Dermis blood vessel endothelial cell (primary cell): ENCODE measurements at regions not wholly inside any gene's neighbourhood (a gene's known extent, or its start where the extent isn't known, plus 50 kb on each side); places are given as distances from the start of the nearest gene placed in this dataset.
"Not testable (repeated sequence)": the region's sequence is repeated elsewhere in the genome, so short reads cannot be mapped to it uniquely, and the experiment has no call there.

Experiments
- DNase-seq: peaks from one replicate; pipeline ENCODE4 v3.0.0; 2010

DNA sequence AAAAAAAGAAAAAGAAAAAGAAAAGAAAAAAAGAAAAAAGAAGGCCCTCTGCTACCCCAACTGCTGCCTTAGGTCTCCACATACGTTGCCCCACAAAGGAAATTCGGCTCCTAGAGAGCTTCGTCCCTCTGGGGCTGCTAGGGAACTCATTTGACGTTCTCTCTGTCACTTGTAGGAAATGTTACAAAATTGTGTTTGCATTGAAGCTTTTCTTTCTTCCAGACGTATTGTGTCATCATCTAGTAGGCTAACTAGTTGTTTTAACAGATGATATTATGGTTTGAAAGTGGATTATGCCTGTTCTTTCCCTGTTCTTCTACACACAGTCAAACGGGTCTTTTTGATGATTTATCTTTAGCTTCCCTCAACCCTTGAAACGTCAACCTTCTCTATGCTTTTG lies 125.3 kb downstream of the BDH1 start:
- DNase-seq = no peak

DNA sequence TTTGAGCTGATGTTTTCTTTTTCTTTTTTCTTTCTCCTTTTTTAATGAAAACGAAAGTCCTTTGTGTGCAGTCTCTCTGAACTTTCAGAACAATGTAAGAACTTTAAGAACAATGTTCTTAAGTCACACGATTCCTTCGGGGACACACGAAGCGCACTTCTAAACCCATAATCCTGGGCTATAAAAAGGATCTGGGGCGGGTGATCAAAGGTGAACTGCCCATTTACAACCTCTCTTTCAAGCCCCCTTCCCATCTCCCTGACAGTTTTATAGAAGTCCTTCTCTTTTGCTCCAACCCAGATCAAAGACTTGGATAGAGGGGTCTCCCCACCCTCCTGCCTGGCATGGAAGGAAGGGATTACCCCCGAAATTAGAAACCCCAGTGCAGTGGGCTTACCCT lies 126.8 kb downstream of the BDH1 start:
- no peak for DNase-seq

DNA sequence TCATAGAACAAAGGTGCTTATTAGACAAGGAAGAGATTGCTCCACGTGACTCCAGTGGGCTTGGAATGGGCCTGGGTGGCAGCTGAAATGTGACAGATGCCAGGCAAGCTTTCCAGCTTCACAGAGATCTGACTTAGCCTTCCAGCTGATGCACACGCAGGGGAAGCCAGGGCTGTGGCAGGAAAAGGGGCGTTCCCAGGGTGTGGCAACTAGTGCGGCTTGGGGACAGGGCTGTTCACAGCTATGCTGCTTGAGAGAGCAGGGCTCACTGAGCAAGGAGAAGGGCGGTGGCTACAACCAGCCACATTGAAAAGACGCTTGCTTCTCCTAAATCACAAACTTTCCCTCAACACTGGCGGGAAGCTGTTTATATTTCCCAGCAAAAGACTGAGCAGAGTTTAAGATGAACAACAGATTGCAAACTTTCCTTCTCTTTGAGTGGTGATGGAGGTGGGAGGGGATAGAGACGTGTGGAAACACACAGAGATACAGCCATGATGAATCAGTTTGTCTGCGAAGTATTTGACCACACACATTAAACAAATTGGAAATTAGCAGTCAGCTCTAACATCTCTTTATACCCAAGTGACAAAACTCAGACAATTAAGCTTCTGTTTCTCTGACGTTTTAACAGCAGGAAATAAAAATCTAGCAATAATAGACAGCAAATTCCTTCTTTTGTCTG lies 127.5 kb downstream of the BDH1 start:
- DNase-seq = peak; percentile 31

DNA sequence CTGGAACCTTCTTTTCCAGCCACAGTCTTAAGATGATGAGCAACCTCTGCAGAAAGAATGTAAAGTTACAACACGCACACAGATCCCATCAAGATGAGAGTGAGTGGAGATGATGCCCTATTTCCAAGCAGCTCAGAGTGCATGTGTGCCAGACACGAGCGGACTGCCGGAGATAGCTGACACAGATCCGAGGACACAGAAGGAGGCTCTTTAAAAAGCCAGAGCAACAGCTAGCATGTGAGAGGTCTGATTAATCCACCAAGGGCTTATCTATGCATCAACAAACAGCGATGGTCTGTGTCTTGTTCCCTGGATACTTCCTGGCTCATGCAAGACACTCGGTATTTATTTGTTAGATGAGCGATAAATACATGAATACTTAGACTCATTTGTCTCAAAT lies 128.6 kb upstream of the DLG1 start:
- DNase-seq = no peak

DNA sequence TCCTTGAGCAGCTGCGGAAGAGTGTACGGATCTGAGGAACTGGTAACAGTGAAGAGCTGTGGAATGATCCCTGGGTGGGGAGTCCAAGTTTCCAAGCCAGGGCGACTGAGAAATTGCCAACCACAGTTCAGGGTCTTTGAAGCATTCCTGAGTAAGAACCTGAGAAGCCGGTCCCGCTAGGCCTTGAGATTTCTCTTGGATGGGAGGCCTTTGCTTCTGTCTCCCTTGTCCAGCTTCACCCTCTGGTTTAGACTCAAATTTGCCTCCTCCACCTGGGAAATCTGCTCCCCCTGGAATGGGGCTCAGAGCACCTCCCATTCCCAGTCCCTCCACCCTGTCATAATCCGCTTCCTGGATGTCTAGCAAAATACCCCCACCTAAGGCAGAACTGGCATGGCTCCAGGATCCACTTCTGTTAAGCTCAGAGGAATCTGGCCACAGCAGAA lies 127.7 kb upstream of the DLG1 start:
- DNase-seq = peak; percentile 12

DNA sequence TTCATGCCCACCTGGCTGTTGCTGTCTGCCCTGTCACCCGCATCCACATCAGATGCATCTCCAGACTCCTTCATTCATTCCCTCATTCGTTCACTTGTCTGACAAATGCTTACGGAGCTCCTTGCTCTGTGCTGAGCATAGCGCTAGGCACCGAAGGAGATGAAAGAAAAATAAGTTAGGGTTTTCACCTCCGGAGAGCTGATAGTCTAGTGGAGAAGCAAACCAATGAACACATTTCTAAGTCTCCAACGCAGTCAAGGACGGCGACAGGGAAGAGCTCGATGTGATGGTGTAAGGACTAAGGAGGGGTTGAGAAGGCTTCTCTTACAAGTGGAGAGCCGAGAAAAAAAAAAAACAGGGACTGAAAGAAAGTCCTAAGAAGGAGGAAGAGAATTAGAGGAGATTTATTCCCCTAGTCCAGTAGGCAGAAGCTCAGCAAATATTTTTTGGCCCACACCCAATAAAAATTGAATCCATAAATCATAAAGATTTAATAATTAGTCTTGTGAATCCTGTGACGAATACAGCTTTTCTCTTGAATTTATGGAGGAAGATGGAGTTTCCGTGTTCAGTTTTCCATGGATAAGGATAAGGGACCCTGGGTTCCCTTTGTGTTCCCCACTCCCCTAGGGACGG lies 127.2 kb upstream of the DLG1 start:
- DNase-seq = no peak

DNA sequence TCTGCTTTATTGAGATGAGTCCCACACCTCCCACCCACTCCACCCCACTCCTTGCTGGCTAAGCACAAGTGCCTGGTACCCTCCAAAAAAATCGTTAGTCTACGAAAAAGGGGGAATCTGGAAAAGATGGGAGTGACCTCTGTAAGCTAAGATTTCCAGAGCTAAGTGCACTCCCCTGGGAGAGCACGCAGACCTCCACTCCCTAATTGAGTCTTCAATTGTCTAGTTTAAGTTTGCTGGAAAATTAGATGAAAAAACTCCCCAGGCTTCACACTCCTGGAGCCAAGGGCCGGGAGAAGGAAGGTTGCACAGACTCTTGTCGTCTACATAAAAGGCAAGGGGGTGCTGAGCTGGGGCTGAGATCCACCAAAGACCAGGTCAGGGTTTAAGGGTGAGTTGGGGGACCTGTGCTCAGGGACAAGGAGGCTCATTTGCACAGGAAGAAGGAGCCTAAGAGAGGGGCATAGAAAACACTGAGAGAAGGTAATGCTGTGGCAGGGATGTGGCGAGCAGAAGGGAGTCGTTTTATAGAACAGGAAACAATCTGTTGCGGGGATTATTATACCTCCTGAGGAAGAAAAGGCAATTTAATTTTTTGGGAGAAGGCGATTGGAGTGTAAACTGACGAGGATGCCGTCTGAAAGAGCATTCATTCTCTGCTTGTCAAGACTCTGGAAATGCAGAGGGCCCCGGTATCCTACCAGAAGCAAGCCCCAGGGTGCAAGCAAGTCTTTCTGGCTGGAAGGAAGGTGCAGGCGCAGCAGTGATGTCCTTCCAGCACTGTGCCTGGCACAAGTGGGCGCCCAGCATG lies 126.5 kb upstream of the DLG1 start:
- no peak for DNase-seq

DNA sequence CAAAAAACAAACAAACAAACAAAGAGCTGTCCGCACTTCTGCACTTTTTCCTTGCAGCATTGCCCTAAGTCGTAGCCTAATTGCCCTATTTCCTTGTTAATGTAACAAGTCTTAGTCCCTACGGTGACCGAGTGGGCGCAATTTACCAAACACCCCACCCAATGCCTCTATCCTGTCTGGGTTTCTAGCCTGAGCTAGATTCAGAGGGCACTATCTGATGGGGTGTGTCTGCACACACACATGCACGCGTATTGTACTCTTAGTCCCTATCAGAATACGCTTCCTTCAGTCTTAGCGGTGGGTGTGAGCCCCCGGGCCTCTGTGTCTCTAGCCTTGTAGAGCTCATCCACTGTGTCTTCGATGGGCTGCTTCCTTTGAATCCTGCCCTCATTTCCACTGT lies 125.9 kb upstream of the DLG1 start:
- no peak for DNase-seq

DNA sequence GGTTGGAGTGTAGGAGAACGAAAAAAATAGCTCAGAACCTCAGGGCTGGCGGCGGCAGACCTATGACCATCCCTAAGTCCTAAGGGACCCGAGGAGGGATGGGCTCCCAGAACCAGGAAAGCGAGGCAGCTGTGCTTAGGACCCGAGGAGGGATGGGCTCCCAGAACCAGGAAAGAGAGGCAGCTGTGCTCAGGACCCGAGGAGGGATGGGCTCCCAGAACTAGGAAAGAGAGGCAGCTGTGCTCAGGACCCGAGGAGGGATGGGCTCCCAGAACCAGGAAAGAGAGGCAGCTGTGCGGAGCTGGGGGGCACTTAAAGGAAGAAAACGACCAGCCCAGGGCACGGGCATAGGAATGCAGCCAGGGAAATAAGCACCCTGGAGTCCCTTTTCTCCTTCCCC lies 125.0 kb upstream of the DLG1 start:
- DNase-seq = no peak

DNA sequence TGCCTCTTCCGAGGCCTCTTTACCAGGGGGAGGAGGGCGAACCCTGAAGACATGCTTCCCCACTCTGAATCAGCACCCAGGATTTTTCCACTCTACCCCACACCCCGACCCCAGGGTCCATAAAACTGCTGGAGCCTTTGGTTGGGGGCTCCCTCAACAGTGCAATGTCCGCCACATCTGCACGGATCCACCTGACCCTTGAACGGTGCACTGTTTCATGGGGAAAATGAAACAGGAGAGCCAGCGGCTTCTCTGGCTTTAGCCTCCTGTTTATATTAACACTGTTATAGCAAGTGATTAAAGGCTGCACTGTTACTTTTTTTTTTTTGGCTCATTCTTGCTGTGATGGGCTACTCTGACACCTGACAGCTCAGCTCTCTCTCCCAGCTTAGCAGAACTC lies 124.1 kb upstream of the DLG1 start:
- DNase-seq = no peak

DNA sequence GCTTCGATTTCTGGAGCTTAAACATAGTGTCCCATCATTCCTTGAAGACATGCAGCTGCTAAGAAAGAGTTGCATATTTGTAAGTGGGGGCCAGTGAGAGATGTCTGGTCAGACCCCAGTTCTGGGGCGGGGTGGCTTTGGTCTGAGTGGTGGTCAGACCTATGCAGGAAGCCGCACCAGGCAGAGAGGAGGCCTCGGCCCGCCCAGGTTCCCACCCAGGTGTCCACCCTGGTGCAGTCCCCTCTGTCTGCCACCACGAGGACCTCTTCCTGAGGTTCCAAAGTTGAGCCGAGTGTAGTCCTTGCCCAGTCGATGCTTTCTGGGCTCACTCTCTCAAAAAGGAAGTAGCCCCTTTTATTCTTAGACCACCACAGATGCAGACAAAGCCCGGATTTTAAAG lies 122.6 kb upstream of the DLG1 start:
- DNase-seq = no peak

DNA sequence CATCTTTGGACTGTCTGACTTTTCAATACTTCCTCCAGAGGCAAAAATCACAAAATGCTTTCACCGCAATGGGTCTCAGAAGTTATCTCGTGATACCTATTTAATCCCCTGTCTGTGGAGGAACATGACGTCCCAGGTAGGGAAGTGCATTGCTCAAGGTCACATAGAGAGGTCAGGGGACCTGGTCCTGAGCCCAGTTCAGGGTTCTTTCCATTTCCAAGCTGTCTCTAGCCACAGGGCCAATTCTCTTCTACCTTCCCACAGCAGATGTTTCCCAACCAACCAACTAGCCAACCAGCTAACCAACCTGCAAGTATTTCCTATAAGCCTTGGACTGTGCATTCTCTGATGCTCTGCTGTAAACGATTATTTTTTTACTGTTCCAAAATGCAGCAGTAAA lies 122.2 kb upstream of the DLG1 start:
- no peak for DNase-seq

DNA sequence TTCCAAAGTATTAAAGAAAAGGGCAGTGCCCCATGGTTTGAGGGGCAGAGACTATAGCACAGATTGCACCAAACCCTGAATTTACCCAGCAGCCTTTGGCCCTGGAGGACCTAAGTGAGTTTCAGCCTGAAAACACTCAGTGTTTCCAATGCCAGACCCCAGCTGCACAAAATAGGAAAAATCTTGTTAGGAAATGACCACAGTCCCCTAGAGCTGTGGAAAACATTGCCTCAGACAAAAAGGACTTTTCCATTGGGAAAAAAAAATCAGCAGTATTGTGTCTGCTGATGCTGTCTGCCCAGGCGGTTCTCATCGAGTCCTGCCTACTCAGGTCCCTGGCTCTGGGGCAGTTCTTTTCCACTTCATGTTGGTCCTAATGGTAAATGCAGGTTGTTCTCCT lies 121.7 kb upstream of the DLG1 start:
- peak; percentile 11 for DNase-seq

DNA sequence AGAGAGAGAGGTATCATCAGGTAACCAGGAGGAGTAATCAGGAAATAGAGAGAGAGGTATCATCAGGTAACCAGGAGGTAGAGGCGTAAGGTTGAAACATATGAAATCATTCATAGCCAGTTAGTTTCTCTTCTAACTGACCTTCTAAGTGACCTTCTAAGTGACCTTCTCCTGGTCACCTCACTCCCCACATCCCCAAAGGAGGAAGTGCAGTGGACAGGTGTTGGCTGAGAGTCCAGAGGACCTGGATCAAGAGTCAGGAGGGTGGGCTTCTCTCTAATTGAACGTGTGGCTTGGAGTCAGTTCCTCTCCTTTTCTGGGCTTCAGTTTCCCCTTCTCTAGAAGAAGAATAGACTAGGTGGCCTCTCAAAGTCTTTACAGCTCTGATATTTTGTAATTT lies 121.3 kb upstream of the DLG1 start:
- no peak for DNase-seq

DNA sequence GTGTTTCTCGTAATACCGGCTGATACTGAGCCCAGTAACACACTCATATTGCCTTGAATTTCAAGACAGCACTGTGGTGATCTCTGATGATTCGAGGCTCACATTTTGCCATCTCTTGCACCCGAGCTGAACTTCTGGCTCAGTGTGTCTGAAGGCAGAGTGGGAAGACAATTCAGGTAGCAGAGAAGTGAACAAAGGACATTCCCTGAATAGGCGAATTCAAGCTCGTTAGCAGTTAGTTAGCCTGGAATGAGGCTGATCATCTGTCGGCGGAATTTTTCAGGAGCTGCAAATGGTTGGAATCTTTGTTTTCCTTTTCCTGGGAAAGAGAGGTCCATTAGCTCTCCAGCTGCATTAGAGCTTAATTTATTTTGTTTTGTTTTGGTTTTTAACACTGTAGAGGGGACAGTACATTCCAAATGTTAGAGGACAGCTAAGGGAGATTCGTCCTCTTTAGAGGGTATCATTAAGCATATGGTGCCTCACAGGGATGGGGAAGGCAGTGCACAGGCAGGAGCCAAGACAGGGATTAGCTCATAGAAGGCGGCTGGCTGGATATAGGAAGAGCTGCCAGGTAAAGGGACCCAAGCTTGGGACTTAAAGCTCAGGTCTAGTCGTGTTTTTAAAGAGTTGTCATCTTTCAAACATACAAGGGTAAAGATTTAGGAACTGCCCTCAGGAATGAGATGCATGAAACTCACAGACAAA lies 119.7 kb upstream of the DLG1 start:
- no peak for DNase-seq

DNA sequence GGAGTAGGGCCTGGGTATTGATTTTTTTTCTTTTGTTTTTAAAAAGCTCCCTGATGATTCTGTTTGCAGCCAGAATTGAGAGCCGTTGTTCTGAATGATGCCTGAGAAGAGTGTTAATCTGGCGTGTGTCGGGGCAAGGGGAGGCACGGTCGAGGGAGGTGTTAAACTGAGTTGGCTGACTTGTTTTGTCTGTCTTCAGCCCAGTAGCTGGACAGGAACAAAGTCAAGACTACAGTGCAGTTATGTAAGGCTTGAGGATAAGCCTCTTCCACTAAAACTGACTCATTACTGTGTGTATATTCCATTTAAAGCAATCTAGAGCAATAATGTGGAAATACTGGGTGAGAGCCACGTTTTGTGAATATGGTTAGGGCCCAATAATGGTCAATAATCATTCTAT lies 119.0 kb upstream of the DLG1 start:
- no peak for DNase-seq

DNA sequence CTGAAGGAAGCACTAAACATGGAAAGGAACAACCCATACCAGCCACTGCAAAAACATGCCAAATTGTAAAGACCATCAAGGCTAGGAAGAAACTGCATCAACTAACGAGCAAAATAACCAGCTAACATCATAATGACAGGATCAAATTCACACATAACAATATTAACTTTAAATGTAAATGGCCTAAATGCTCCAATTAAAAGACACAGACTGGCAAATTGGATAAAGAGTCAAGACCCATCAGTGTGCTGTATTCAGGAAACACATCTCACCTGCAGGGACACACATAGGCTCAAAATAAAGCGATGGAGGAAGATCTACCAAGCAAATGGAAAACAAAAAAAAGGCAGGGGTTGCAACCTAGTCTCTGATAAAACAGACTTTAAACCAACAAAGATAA lies 113.5 kb upstream of the DLG1 start:
- not testable (repeated sequence) for DNase-seq

DNA sequence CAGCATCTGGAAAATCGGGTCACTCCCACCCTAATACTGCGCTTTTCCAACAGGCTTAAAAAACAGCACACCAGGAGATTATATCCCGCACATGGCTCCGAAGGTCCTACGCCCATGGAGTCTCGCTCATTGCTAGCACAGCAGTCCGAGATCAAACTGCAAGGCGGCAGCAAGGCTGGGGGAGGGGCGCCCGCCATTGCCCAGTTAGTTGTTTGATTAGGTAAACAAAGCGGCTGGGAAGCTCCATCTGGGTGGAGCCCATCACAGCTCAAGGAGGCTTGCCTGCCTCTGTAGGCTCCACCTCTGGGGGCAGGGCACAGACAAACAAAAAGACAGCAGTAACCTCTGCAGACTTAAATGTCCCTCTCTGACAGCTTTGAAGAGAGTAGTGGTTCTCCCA lies 111.8 kb upstream of the DLG1 start:
- not testable (repeated sequence) for DNase-seq

DNA sequence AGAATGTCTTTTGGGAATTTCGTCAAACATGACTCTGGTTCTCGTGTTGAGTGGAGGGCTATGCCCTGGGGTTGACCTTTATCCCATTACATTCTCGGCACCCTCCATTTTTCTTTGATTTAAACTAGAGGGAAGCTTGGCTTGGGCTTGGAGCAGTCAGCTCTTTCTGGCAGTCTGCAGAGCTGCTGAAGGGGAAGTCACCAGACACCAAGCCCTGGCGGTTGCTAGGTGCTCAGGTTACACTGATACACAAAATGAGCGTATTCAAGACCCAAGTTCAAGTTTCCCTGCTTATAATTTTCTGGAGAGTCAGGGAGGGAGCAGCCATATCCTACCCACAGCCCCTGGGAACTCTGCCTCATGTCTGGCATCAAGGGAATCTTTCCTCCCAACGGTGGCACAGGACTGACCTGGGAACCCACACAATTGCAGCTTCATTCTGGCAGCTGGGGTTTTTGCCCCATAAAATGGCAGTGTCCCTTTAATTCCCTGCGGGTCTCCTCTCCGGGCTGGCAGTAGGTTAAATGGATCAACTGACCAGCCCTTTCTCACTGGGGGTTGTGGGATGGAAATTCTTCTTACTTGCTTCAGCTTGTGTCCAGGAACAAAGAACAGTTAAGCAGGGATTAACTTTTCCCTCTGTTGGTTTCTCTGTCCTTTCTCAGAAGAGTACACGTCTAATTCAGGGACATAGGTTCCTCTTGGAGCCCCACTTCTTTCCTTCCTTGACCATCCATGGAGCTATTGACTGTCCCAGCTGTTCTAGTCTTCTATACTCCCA lies 110.0 kb upstream of the DLG1 start:
- no peak for DNase-seq

DNA sequence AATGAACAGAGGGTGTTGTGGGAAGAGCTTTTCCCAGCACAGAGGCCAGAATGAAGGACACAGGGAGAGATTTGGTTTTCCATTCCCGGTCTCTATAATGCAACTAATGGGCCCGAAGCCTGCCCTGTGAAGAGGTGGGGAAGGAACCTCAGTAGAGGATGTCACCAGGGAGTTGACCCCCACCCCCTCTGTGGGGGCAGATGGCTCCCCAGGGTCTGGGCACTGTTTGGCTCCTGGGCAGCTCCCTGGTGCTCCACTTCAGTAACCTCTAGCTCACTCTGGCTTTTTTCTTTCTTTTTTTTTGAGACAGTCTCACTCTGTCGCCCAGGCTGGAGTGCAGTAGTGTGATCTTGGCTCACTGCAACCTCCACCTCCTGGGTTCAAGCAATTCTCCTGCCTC lies 109.1 kb upstream of the DLG1 start:
- DNase-seq = no peak

DNA sequence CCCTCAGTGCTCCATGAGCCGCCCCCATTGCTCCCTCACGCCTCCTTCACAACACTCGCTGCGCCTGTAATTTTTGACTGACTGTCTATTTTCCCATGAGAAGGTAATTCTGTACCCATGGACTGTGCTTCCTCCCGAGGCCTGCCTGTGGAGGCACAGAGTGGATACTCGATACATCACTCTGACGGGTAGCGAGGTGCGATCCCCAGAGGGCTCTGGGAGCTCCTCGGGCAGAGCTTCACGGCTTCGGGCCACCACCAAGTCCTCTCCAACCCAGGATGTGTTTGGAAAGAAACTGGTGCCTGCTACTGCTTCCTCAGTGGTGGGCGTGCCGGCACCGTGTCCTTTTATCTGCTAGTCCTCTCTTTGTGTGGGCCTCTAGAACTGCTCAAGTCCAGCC lies 108.6 kb upstream of the DLG1 start:
- no peak for DNase-seq

DNA sequence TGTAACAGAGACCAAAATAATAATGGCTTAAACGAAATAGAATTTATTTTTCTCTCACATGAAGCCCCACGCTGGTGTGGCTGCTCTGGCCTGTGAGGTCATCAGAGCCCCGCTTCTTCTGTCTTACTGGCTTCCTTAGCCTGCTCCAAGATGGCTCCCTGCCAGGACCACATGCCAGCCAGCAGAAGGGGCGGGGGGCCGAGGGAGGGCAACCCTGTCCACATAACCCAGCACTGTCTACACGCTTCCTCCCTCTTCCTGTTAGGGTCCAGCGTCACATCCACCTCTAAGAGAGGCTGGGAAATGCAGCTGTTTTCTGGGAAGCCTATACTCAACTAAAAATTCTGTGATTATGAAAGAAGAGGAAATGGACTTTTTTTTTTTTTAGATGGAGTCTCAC lies 107.9 kb upstream of the DLG1 start:
- peak; percentile 89 for DNase-seq

DNA sequence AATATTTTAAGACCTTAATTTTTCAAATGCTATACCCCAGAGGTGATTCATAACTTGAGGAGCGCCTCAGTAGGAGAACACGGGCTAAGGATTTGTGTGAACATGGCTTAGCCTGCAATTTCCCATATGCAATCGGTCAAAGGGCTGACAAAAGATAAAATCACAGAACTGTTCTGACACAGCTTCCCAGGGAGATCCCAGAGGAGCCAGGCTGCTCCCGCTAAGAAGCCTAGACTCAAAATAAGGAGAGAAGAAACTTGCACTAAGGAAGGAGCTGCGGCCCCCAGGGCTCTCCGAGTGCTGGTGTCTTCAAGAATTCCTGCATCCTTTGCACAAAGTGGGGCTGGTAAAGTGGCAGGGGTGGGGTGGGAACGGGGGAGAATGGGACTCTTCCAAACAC lies 106.3 kb upstream of the DLG1 start:
- no peak for DNase-seq
